ENCODE measurements at regions not wholly inside any gene's neighbourhood (a gene's known extent, or its start where the extent isn't known, plus 50 kb on each side); places are given as distances from the start of the nearest gene placed in this dataset.

- TF ChIP-seq CTCF (IDR thresholded peaks at IDR 0.05; ENCODE audit: insufficient read depth, low read depth, low read length) (no peak), EZH2 (IDR thresholded peaks at IDR 0.05; ENCODE audit: insufficient read depth, low read length) (no peak)
Measured at GRCh38 chr1:166343276-166343675, 176.5 kb upstream of the FAM78B start.
